Fibroblast of lung (primary cell): ENCODE measurements at regions not wholly inside any gene's neighbourhood (a gene's known extent, or its start where the extent isn't known, plus 50 kb on each side); places are given as distances from the start of the nearest gene placed in this dataset.

Source experiments
- CTCF ChIP-seq, 2 donors: IDR thresholded peaks in 1 of 2; conservative IDR thresholded peaks in 1 of 2; 1 replicate in 1 of 2; 2 replicates in 1 of 2; pipeline ENCODE4 v1.5.1; 2011 to 2012; ENCODE audit warnings: low read length in 2 of 2, control low read depth in 1 of 2, inconsistent platforms in 1 of 2, low read depth in 1 of 2, mild to moderate bottlenecking in 1 of 2
- EZH2 ChIP-seq: IDR thresholded peaks from 2 replicates; pipeline ENCODE4 v1.5.1; 2012; ENCODE audit warnings: low read length, control low read depth, mild to moderate bottlenecking; ENCODE audit errors: missing control alignments

- TF ChIP-seq CTCF (conservative IDR thresholded peaks at IDR 0.05 in 1 of 2, IDR thresholded peaks at IDR 0.05 in 1 of 2; ENCODE audit: low read depth in 1 of 2, low read length in 2 of 2): no peak
- no peak for TF ChIP-seq EZH2
These were observed 398.5 kb downstream of the PDCD6IP start for GRCh38 chr3:34196914-34197313.
